K562 (cell line): ENCODE measurements at regions not wholly inside any gene's neighbourhood (a gene's known extent, or its start where the extent isn't known, plus 50 kb on each side); places are given as distances from the start of the nearest gene placed in this dataset.
"Not testable (repeated sequence)": the region's sequence is repeated elsewhere in the genome, so short reads cannot be mapped to it uniquely, and the experiment has no call there.

Source experiments
- ATAC-seq: fragments of 200-7000 bp; cut with Tn5 transposase; 3 replicates; pipeline ENCODE4 v1.9.1; 2020; ENCODE audit warnings: moderate library complexity
- BruUV-seq: library from RNA; stranded (reverse); fragments of 400-500 nt; replicated peaks from 2 replicates; lab custom pipeline; 2021; lab: Mats Ljungman, UMichigan
- CTCF ChIA-PET: fragments of 300-600 bp; formaldehyde crosslinking; extraction: SDS; loops from one replicate; lab custom pipeline; 2021; ENCODE audit warnings: low intra/inter-chr PET ratio; lab: Yijun Ruan, JAX
- POLR2A ChIA-PET: fragments of 300-600, 350-650 bp; sonication (Branson Sonifier 250); formaldehyde crosslinking; extraction: SDS; loops from one replicate; lab custom pipeline; 2021; ENCODE audit warnings: antibody characterized with exemption, inconsistent platforms; lab: Yijun Ruan, JAX
- DNase-seq, 4 experiments: peaks; one replicate each; pipeline versions ENCODE4 v3.0.0 to v3.0.0-alpha.2; 2011 to 2018; ENCODE audit warnings: low spot score in 3 of 4, mixed read lengths in 3 of 4; ENCODE audit errors: extremely low read depth in 1 of 4
- FAIRE-seq: peaks from 2 replicates; lab custom pipeline; 2011; peaks lifted over from hg19 to GRCh38; lab: Jason Lieb, UNC
- H2AFZ ChIP-seq: 2 replicates; pipeline ENCODE4 v1.6.0; 2011; ENCODE audit warnings: low read depth, low read length, control low read depth, inconsistent platforms
- H3K27ac ChIP-seq: fragments of 200-600 bp; 3 replicates; pipeline ENCODE4 v1.8.0; 2011; ENCODE audit warnings: low read depth, mild to moderate bottlenecking, control low read depth, inconsistent platforms, low read length, moderate library complexity, mixed read lengths; ENCODE audit errors: extremely low read depth
- H3K27me3 ChIP-seq, 2 experiments: fragments of 300-600 bp in 1 of 2; 2 replicates in 1 of 2; 3 replicates in 1 of 2; pipeline versions ENCODE4 v1.6.0 to v1.8.0; 2011; ENCODE audit warnings: inconsistent platforms in 2 of 2, low read length in 2 of 2, mild to moderate bottlenecking in 1 of 2, mixed read lengths in 1 of 2, moderate library complexity in 1 of 2; ENCODE audit not compliant: control insufficient read depth in 2 of 2, insufficient read depth in 2 of 2
- H3K36me3 ChIP-seq: fragments of 300-600 bp; 3 replicates; pipeline ENCODE4 v1.8.0; 2011; ENCODE audit warnings: mild to moderate bottlenecking, low read length, inconsistent platforms; ENCODE audit not compliant: control insufficient read depth, insufficient read depth
- H3K4me1 ChIP-seq, 2 experiments: fragments of 200-600 bp in 1 of 2; replicated peaks in 1 of 2; 2 replicates in 1 of 2; 3 replicates in 1 of 2; pipeline versions ENCODE4 v1.5.1 to v1.8.0; 2011; ENCODE audit warnings: inconsistent platforms in 2 of 2, low read length in 2 of 2, mild to moderate bottlenecking in 1 of 2, mixed read lengths in 1 of 2, moderate library complexity in 1 of 2; ENCODE audit not compliant: control insufficient read depth in 2 of 2, insufficient read depth in 2 of 2
- H3K4me2 ChIP-seq: 2 replicates; pipeline ENCODE4 v1.6.1; 2011; ENCODE audit warnings: low read length, control low read depth, inconsistent platforms, mixed read lengths; ENCODE audit not compliant: insufficient read depth
- H3K4me3 ChIP-seq: fragments of 200-600 bp; sonication (generic), shearing (Covaris generic); 2 replicates; pipeline ENCODE4 v1.5.1; 2016; ENCODE audit warnings: control low read depth, inconsistent platforms
- H3K79me2 ChIP-seq: fragments of 200-600 bp; 3 replicates; pipeline ENCODE4 v1.8.0; 2011; ENCODE audit warnings: low read length, inconsistent platforms; ENCODE audit not compliant: control insufficient read depth, insufficient read depth
- H3K9ac ChIP-seq, 2 experiments: 2 replicates each; pipeline versions ENCODE4 v1.6.0 to v1.6.1; 2011; ENCODE audit warnings: low read depth in 2 of 2, low read length in 2 of 2, control low read depth in 1 of 2, inconsistent platforms in 1 of 2, mild to moderate bottlenecking in 1 of 2, mixed read lengths in 1 of 2; ENCODE audit not compliant: insufficient read depth in 1 of 2
- H3K9me1 ChIP-seq: one replicate; pipeline ENCODE4 v1.6.0; 2011; ENCODE audit warnings: inconsistent platforms, mild to moderate bottlenecking, low read length, moderate library complexity; ENCODE audit not compliant: control insufficient read depth, insufficient read depth
- H3K9me3 ChIP-seq: replicated peaks from 2 replicates; pipeline ENCODE4 v1.5.1; 2011; ENCODE audit warnings: low read depth, low read length, inconsistent platforms; ENCODE audit not compliant: control insufficient read depth, insufficient read depth
- H4K20me1 ChIP-seq: replicated peaks from 2 replicates; pipeline ENCODE4 v1.6.1; 2011; ENCODE audit warnings: low read length, inconsistent platforms, mixed read lengths; ENCODE audit not compliant: control insufficient read depth, insufficient read depth
- WGBS: fragments of 100-300 bp; shearing (Covaris generic); methylation state at CpG from one replicate; pipeline ENCODE4 v1.1.6; 2016; ENCODE audit warnings: low coverage, mixed read lengths; ENCODE audit not compliant: insufficient coverage; ENCODE audit errors: missing lambda C conversion rate; 5-methylcytosine and 5-hydroxymethylcytosine counted together
- in situ Hi-C: fragments of 300-500 bp; cut with MboI; formaldehyde crosslinking; loops from 4 replicates; pipeline ENCODE4 v1.15.0; 2018; ENCODE audit warnings: inconsistent platforms, mixed read lengths
- intact Hi-C: fragments of 100-400 bp; cut with micrococcal nuclease; formaldehyde crosslinking; loops from 2 replicates; pipeline ENCODE4 v1.14.2; 2022

- H3K27me3 ChIP-seq, H3K9me1 ChIP-seq, H3K4me2 ChIP-seq, in situ Hi-C loops, POLR2A ChIA-PET, H3K9ac ChIP-seq, intact Hi-C loops, ATAC-seq, DNase-seq, H2AFZ ChIP-seq, H3K36me3 ChIP-seq, H3K9me3 ChIP-seq, H3K79me2 ChIP-seq, BruUV-seq, CTCF ChIA-PET, H3K27ac ChIP-seq, H4K20me1 ChIP-seq, H3K4me1 ChIP-seq, FAIRE-seq, H3K4me3 ChIP-seq: not testable (repeated sequence)
- 3% methylated on average over 3 of the region's 6 CpGs for WGBS
These were observed 77.9 kb upstream of the RGPD2 start for GRCh38 chr2:87903242-87904114.

DNA sequence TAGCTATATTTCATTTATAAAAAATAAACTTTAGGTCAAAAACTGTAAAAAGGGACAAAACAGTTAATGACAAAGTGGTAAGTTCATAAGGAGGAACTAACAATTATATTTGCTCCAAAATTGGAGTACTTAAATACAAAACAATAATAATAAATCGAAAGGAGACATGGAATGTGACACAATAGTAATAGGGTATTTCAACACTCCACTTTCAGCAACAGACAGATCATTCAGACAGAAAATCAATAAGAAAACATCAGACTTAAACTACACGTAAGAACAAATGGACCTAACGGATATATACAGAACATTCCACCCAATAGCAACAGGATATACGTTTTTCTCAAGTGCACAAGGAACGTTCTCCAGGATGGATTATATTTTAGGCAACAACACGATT, 58.1 kb upstream of the RGPD2 start:
- H4K20me1 ChIP-seq, H3K9me3 ChIP-seq, intact Hi-C loops, H3K9me1 ChIP-seq, BruUV-seq, ATAC-seq, H3K4me2 ChIP-seq, H3K4me3 ChIP-seq, H3K4me1 ChIP-seq, H3K27me3 ChIP-seq, FAIRE-seq, POLR2A ChIA-PET, H3K27ac ChIP-seq, H3K36me3 ChIP-seq, in situ Hi-C loops, H2AFZ ChIP-seq, DNase-seq, H3K79me2 ChIP-seq, CTCF ChIA-PET, H3K9ac ChIP-seq: not testable (repeated sequence)
- WGBS = 0% methylated on average over 4 of the region's 6 CpGs
